ENCODE measurements at regions not wholly inside any gene's neighbourhood (a gene's known extent, or its start where the extent isn't known, plus 50 kb on each side); places are given as distances from the start of the nearest gene placed in this dataset.

GRCh38 chr7:116339564-116339963 is 129.2 kb downstream of the TES start:
- no peak for TF ChIP-seq ESRRG (CRISPR knock-in tag; IDR thresholded peaks at IDR 0.05)
- no peak for TF ChIP-seq TOX (CRISPR knock-in tag; IDR thresholded peaks at IDR 0.05; ENCODE audit: borderline replicate concordance)
- no peak for TF ChIP-seq ZNF8 (CRISPR knock-in tag; IDR thresholded peaks at IDR 0.05)
- TF ChIP-seq BACH2 (CRISPR knock-in tag; IDR thresholded peaks at IDR 0.05; ENCODE audit: borderline replicate concordance): no peak
- no peak for TF ChIP-seq ZNF70 (CRISPR knock-in tag; IDR thresholded peaks at IDR 0.05)
- no peak for TF ChIP-seq ISL1 (CRISPR knock-in tag; IDR thresholded peaks at IDR 0.05)
- TF ChIP-seq RARB (CRISPR knock-in tag; IDR thresholded peaks at IDR 0.05): no peak
- TF ChIP-seq, protein P1, sequence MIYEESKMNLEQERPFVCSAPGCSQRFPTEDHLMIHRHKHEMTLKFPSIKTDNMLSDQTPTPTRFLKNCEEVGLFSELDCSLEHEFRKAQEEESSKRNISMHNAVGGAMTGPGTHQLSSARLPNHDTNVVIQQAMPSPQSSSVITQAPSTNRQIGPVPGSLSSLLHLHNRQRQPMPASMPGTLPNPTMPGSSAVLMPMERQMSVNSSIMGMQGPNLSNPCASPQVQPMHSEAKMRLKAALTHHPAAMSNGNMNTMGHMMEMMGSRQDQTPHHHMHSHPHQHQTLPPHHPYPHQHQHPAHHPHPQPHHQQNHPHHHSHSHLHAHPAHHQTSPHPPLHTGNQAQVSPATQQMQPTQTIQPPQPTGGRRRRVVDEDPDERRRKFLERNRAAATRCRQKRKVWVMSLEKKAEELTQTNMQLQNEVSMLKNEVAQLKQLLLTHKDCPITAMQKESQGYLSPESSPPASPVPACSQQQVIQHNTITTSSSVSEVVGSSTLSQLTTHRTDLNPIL (CRISPR knock-in tag; IDR thresholded peaks at IDR 0.05; ENCODE audit: low read depth): no peak
- no peak for TF ChIP-seq CSRNP3 (CRISPR knock-in tag; IDR thresholded peaks at IDR 0.05)
- TF ChIP-seq TSHZ2 (CRISPR knock-in tag; IDR thresholded peaks at IDR 0.05): no peak
- TF ChIP-seq OSR1 (CRISPR knock-in tag; IDR thresholded peaks at IDR 0.05): no peak
- ATAC-seq: peak; percentile 14

DNA sequence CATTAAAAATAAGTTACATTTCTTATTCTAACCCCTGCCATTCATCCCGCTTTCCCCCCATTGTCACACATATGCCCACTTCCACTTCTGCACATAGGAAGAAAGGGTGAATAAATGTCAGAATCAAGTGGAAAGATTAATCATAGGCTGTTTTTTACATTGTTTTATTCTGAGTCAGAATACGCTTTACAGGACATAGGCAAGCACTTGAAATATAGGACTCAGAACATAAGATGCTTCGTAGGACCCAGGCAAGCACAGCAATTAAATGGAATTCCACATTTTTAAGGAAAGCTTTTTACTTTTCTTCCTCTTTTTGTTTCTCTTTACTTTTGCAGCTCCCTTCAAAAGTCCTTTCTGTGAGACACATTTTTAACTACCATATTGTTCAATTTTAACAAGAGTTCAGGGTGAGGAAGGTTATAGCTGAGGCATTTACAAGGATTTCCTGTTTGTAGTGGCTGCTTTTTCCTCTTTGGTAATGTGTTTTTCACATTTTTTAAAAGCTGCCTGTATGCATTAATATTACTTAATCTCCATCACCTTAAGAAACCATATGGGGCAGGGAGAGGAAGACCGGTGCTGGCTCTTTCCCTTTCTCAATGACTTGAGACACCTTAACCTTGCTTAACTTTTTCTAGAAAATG is 130.0 kb downstream of the TES start:
- TF ChIP-seq ESRRG (CRISPR knock-in tag; IDR thresholded peaks at IDR 0.05): no peak
- peak; percentile 83 for ATAC-seq

- peak; percentile 91 for ATAC-seq
- TF ChIP-seq ESRRG (CRISPR knock-in tag; IDR thresholded peaks at IDR 0.05): no peak
- TF ChIP-seq ARNTL (CRISPR knock-in tag; IDR thresholded peaks at IDR 0.05; ENCODE audit: borderline replicate concordance, low read depth): no peak
- TF ChIP-seq TOX (CRISPR knock-in tag; IDR thresholded peaks at IDR 0.05; ENCODE audit: borderline replicate concordance): no peak
- TF ChIP-seq, protein P1 (CRISPR knock-in tag; IDR thresholded peaks at IDR 0.05; ENCODE audit: low read depth): no peak
- TF ChIP-seq ZNF565 (CRISPR knock-in tag; conservative IDR thresholded peaks at IDR 0.05; ENCODE audit: low read depth): no peak
- TF ChIP-seq ISL1 (CRISPR knock-in tag; IDR thresholded peaks at IDR 0.05): no peak
These were observed 130.9 kb downstream of the TES start for GRCh38 chr7:116340943-116341907.

DNA sequence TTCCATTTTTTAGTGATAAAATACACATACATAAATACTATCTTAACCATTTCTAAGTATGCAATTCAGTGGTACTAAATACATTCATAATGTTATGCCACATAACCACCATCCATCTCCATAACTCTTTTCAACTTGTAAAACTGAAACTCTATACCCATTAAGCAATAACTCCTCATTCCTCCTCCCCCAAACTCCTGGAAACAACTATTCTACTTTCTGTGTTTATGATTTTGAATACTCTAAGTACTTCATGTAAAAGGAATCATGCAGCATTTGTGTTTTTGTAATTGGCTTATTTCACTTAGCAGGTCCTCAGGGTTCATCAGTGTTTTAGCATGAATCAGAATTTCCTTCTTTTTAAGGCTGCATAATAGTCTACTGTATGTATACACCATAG is 131.8 kb downstream of the TES start:
- TF ChIP-seq, protein P1 (CRISPR knock-in tag; IDR thresholded peaks at IDR 0.05; ENCODE audit: low read depth): no peak
- TF ChIP-seq RARB (CRISPR knock-in tag; IDR thresholded peaks at IDR 0.05): no peak
- no peak for TF ChIP-seq TOX (CRISPR knock-in tag; IDR thresholded peaks at IDR 0.05; ENCODE audit: borderline replicate concordance)
- TF ChIP-seq ZFP30 (CRISPR knock-in tag; IDR thresholded peaks at IDR 0.05): no peak
- no peak for TF ChIP-seq BACH2 (CRISPR knock-in tag; IDR thresholded peaks at IDR 0.05; ENCODE audit: borderline replicate concordance)
- TF ChIP-seq ESRRG (CRISPR knock-in tag; IDR thresholded peaks at IDR 0.05): no peak
- no peak for TF ChIP-seq SNAI2 (CRISPR knock-in tag; IDR thresholded peaks at IDR 0.05)
- ATAC-seq: no peak

All from SK-N-SH treated with all-trans-retinoic acid at 6 μM for 48 hours (cell line).